Common myeloid progenitor, CD34-positive (primary cell): ENCODE measurements at regions not wholly inside any gene's neighbourhood (a gene's known extent, or its start where the extent isn't known, plus 50 kb on each side); places are given as distances from the start of the nearest gene placed in this dataset.
"Not testable (repeated sequence)": the region's sequence is repeated elsewhere in the genome, so short reads cannot be mapped to it uniquely, and the experiment has no call there.

Experiments
- CTCF ChIA-PET: fragments of 350-600 bp; sonication (Branson Sonifier 250); formaldehyde crosslinking; loops from one replicate; lab custom pipeline; 2021; ENCODE audit warnings: antibody characterized with exemption; lab: Charles Lee
- POLR2A ChIA-PET: fragments of 350-600 bp; sonication (Branson Sonifier 250); formaldehyde crosslinking; loops from one replicate; lab custom pipeline; 2021; ENCODE audit warnings: antibody characterized with exemption; lab: Charles Lee
- DNase-seq, 3 donors: peaks; one replicate each; pipeline versions ENCODE4 v3.0.0 to v3.0.0-alpha.2; 2013
- H3K27ac ChIP-seq, 2 experiments: 1 replicate in 1 of 2; 2 replicates in 1 of 2; pipeline ENCODE4 v1.7.0; 2013; ENCODE audit warnings: inconsistent platforms in 2 of 2, low read length in 2 of 2, mild to moderate bottlenecking in 2 of 2, low read depth in 1 of 2, moderate library complexity in 1 of 2; ENCODE audit not compliant: severe bottlenecking in 2 of 2, insufficient read depth in 1 of 2, poor library complexity in 1 of 2
- H3K27me3 ChIP-seq, 5 experiments: replicated peaks in 2 of 5; 1 replicate in 3 of 5; 2 replicates in 2 of 5; pipeline versions ENCODE4 v1.6.1 to v1.7.0; 2013; ENCODE audit warnings: low read length in 4 of 5, mild to moderate bottlenecking in 2 of 5, moderate library complexity in 2 of 5, inconsistent platforms in 1 of 5; ENCODE audit not compliant: insufficient read depth in 5 of 5, control insufficient read depth in 4 of 5
- H3K36me3 ChIP-seq, 4 experiments: 1 replicate in 2 of 4; 2 replicates in 2 of 4; pipeline versions ENCODE4 v1.6.1 to v1.7.0; 2013; ENCODE audit warnings: low read length in 3 of 4, control low read depth in 1 of 4, mild to moderate bottlenecking in 1 of 4; ENCODE audit not compliant: control insufficient read depth in 4 of 4, insufficient read depth in 4 of 4
- H3K4me1 ChIP-seq, 4 experiments: 1 replicate in 3 of 4; 2 replicates in 1 of 4; pipeline versions ENCODE4 v1.6.1 to v1.7.1; 2013; ENCODE audit warnings: low read length in 3 of 4, mild to moderate bottlenecking in 3 of 4, control low read depth in 1 of 4, inconsistent platforms in 1 of 4, moderate library complexity in 1 of 4; ENCODE audit not compliant: control insufficient read depth in 4 of 4, insufficient read depth in 4 of 4; ENCODE audit errors: control extremely low read depth in 1 of 4
- H3K4me3 ChIP-seq, 7 experiments: 1 replicate in 4 of 7; 2 replicates in 3 of 7; pipeline versions ENCODE4 v1.5.1 to v1.7.0; 2013; ENCODE audit warnings: mild to moderate bottlenecking in 7 of 7, low read length in 6 of 7, moderate library complexity in 6 of 7, inconsistent platforms in 2 of 7, low read depth in 2 of 7, control low read depth in 1 of 7; ENCODE audit not compliant: insufficient read depth in 4 of 7, control insufficient read depth in 1 of 7; ENCODE audit errors: extremely low read depth in 1 of 7
- H3K9me3 ChIP-seq, 5 experiments: 1 replicate in 4 of 5; 2 replicates in 1 of 5; pipeline versions ENCODE4 v1.6.1 to v1.7.1; 2013; ENCODE audit warnings: low read length in 4 of 5, mild to moderate bottlenecking in 2 of 5, inconsistent platforms in 1 of 5, low read depth in 1 of 5, moderate library complexity in 1 of 5; ENCODE audit not compliant: control insufficient read depth in 4 of 5, insufficient read depth in 2 of 5; ENCODE audit errors: control extremely low read depth in 1 of 5
- WGBS: methylation state at CpG from one replicate; pipeline ENCODE4 v1.1.5; 2013; ENCODE audit not compliant: insufficient coverage; 5-methylcytosine and 5-hydroxymethylcytosine counted together

GRCh38 chr2:91851689-91852420 lies 3019.4 kb upstream of the TEKT4 start:
- 88% methylated on average over 9 of the region's 47 CpGs for WGBS
- CTCF ChIA-PET, result not testable (repeated sequence)

DNA sequence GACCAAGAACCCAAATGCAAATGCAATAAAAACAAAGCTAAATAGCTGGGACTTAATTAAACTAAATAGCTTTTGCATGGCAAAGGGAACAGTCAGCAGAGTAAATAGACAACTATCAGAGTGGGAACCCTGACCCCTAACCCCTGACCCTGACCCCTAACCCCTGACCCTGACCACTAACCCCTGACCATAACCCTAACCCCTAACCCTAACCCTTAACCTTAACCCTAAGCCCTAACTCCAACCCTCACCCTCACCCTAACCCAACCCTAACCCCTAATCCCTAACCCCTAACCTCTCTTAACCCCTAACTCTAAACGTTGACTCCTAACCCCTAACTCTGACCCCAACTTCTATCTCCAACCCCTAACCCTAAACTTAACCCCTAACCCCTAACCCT lies 3014.3 kb upstream of the TEKT4 start:
- WGBS, result 100% methylated on average over 1 of the region's 1 CpG
- H3K27ac ChIP-seq, CTCF ChIA-PET, POLR2A ChIA-PET, H3K4me3 ChIP-seq, H3K27me3 ChIP-seq, H3K4me1 ChIP-seq, DNase-seq, H3K9me3 ChIP-seq, H3K36me3 ChIP-seq: not testable (repeated sequence)

More at GRCh38 chr2:91851689-91852420, 3019.4 kb upstream of the TEKT4 start:
- H3K36me3 ChIP-seq, H3K4me1 ChIP-seq, DNase-seq, H3K27me3 ChIP-seq, POLR2A ChIA-PET, H3K9me3 ChIP-seq, H3K27ac ChIP-seq, H3K4me3 ChIP-seq: not testable (repeated sequence)

GRCh38 chr2:91857711-91858110 lies 3013.5 kb upstream of the TEKT4 start:
- H3K36me3 ChIP-seq, DNase-seq, H3K9me3 ChIP-seq, POLR2A ChIA-PET, H3K4me3 ChIP-seq, CTCF ChIA-PET, H3K4me1 ChIP-seq, H3K27ac ChIP-seq, H3K27me3 ChIP-seq: not testable (repeated sequence)
- 83% methylated on average over 18 of the region's 21 CpGs for WGBS

DNA sequence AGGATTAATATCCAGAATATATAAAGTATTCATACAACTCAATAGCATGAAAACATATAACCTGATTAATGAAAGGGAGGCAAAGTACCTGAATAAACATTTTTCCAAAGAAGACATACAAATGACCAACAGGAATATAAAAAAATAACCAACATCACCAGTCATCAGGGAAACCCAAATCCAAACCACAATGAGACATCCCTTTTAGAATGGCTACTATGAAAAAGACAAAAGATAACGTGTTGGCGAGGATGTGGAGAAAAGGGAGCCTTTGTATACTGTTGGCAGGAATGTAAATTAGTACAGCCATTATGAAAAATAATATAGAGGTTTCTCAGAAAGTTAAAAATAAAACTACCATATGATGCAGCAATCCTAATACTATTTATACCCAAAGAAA lies 2999.5 kb upstream of the TEKT4 start:
- DNase-seq, H3K27me3 ChIP-seq, H3K4me3 ChIP-seq, H3K9me3 ChIP-seq, H3K27ac ChIP-seq, H3K4me1 ChIP-seq, CTCF ChIA-PET, H3K36me3 ChIP-seq, POLR2A ChIA-PET: not testable (repeated sequence)
- no CpG with 5 or more reads among the region's 2 CpGs for WGBS

DNA sequence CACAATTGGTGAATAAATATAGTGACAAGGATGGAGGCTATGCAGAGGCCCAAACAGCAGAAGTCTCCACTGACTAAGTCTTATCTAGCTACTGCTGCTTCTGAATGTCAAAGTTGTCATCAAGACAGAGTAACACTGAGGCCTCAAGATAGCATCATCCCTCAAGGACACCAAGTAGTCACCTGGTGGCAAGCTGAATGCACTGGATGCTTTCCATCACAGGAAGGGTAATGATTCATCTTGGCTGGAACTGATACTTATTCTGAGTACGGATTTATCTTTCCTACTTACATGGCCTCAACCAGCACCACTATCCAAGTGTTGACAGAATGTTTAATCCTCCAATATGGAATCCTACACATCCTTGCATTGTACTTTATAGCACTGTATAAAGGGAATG lies 2997.8 kb upstream of the TEKT4 start:
- CTCF ChIA-PET, POLR2A ChIA-PET, H3K9me3 ChIP-seq, H3K4me3 ChIP-seq, DNase-seq, H3K4me1 ChIP-seq, H3K36me3 ChIP-seq, H3K27ac ChIP-seq, H3K27me3 ChIP-seq: not testable (repeated sequence)
- no CpG with 5 or more reads among the region's 1 CpG for WGBS

DNA sequence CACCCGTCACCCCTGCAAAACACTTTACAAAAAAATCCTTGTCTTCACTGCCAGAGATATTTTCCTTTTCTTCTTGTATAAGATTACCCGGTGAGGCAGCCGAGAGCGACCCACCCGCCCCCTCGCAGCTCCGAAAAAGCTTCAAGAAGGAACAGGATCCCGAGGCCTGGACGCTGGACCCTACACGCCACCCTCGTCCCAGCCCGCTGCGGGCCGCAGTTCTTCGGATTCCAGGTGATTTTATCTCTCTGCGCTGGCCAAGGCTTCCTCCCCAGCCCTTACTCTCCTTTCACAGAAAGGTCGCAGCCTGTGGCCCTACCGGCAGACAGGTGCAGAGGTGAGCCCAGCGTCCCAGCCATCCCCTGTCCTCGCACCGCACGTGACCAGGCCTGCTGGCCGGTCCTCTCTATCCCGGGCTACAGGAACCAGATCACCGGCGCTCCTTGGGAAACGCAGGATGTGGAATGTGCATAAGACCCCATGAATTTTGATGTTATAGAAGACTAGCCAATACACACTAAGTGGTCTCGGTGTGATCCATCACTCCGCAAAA lies 2993.5 kb upstream of the TEKT4 start:
- 89% methylated on average over 17 of the region's 29 CpGs for WGBS
- DNase-seq, H3K4me3 ChIP-seq, H3K36me3 ChIP-seq, CTCF ChIA-PET, H3K9me3 ChIP-seq, H3K27ac ChIP-seq, H3K27me3 ChIP-seq, H3K4me1 ChIP-seq, POLR2A ChIA-PET: not testable (repeated sequence)

DNA sequence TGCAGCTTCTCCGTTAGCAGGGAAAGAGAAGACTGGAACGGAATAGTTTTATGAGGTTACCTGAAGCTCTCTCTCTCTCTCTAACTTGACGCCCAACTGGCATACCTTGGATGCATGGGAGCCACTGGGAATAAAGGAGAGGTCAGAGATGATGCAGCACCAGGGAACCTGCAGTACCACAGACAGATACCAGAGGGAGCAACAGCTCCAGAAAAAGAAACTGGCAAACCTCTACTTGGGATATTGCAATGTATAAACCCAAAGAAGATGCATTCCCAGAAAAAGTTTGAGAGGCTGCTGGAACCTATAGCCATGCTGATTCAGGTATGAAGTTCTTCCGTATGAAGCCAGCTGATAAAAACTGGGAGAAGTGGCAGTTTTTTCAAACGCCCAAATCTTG lies 2976.1 kb upstream of the TEKT4 start:
- H3K36me3 ChIP-seq, H3K27me3 ChIP-seq: not testable (repeated sequence)
- WGBS, result no CpG with 5 or more reads among the region's 5 CpGs

More for the DNA sequence above, 2976.1 kb upstream of the TEKT4 start:
- H3K4me1 ChIP-seq, POLR2A ChIA-PET, CTCF ChIA-PET, H3K27ac ChIP-seq, DNase-seq, H3K9me3 ChIP-seq, H3K4me3 ChIP-seq: not testable (repeated sequence)
